ENCODE measurements at regions not wholly inside any gene's neighbourhood (a gene's known extent, or its start where the extent isn't known, plus 50 kb on each side); places are given as distances from the start of the nearest gene placed in this dataset.
"Not testable (repeated sequence)": the region's sequence is repeated elsewhere in the genome, so short reads cannot be mapped to it uniquely, and the experiment has no call there.

- intact Hi-C loops (cut with micrococcal nuclease): no loop called here
- CTCF ChIA-PET: interaction anchor here (0.7 to 0.9 kb wide), 2 partner anchors 284 to 722 kb away, joined by 3 to 4 read pairs; no protein-coding TSS in a partner anchor
- Mint-ChIP-seq H3K27ac (ENCODE audit: low read depth, unreplicated experiment) (no peak overlapping the region), H3K4me1 (ENCODE audit: insufficient read depth, unreplicated experiment) (no peaks in the 10 kb centered on the region), H3K4me3 (ENCODE audit: unreplicated experiment) (no peak overlapping the region), H3K36me3 (ENCODE audit: insufficient read depth, unreplicated experiment) (no peaks in the 10 kb centered on the region), H3K9me3 (ENCODE audit: unreplicated experiment) (no peaks in the 10 kb centered on the region), H3K27me3 (ENCODE audit: insufficient read depth, unreplicated experiment) (peaks cover 37% of the 10 kb centered on the region)
- no peak for TF ChIP-seq CTCF (IDR thresholded peaks at IDR 0.05; ENCODE audit: unreplicated experiment)
- no peak for DNase-seq (ENCODE audit: unreplicated experiment)
- BruUV-seq (replicated peaks): no TSS peak
- POLR2A ChIA-PET: no interaction called here
Observed at GRCh38 chr12:131389054-131390013, 321.6 kb upstream of the SFSWAP start.

- intact Hi-C loops (cut with micrococcal nuclease): no loop called here
- Mint-ChIP-seq H3K4me3 (ENCODE audit: unreplicated experiment) (no peak overlapping the region), H3K9me3 (ENCODE audit: unreplicated experiment) (no peaks in the 10 kb centered on the region), H3K27ac (ENCODE audit: low read depth, unreplicated experiment) (no peak overlapping the region), H3K36me3 (ENCODE audit: insufficient read depth, unreplicated experiment) (no peaks in the 10 kb centered on the region), H3K27me3 (ENCODE audit: insufficient read depth, unreplicated experiment) (peaks cover 24% of the 10 kb centered on the region), H3K4me1 (ENCODE audit: insufficient read depth, unreplicated experiment) (no peaks in the 10 kb centered on the region)
- TF ChIP-seq CTCF (IDR thresholded peaks at IDR 0.05; ENCODE audit: unreplicated experiment): no peak
- ChIA-PET CTCF (interaction anchor here (0.6 to 1.6 kb wide), 3 partner anchors 109 to 258 kb away, joined by 3 to 4 read pairs (median 3); no protein-coding TSS in a partner anchor), POLR2A (no interaction called here)
- DNase-seq (ENCODE audit: unreplicated experiment): peak; percentile 66
- no TSS peak for BruUV-seq (replicated peaks)
Observed at GRCh38 chr12:131390412-131391334, 320.2 kb upstream of the SFSWAP start.

GRCh38 chr12:131391399-131391798 is 319.5 kb upstream of the SFSWAP start:
- TF ChIP-seq CTCF (IDR thresholded peaks at IDR 0.05; ENCODE audit: unreplicated experiment): no peak
- CTCF ChIA-PET: interaction anchor here (1.6 kb wide), 1 partner anchor 259 kb away, joined by 4 read pairs; no protein-coding TSS in a partner anchor
- H3K36me3 Mint-ChIP-seq (ENCODE audit: insufficient read depth, unreplicated experiment): no peaks in the 10 kb centered on the region
- peaks cover 22% of the 10 kb centered on the region for H3K27me3 Mint-ChIP-seq (ENCODE audit: insufficient read depth, unreplicated experiment)
- intact Hi-C loops (cut with micrococcal nuclease): no loop called here
- H3K4me3 Mint-ChIP-seq (ENCODE audit: unreplicated experiment): no peak overlapping the region
- POLR2A ChIA-PET: no interaction called here
- no peak for DNase-seq (ENCODE audit: unreplicated experiment)
- BruUV-seq (replicated peaks): no TSS peak
- no peaks in the 10 kb centered on the region for H3K9me3 Mint-ChIP-seq (ENCODE audit: unreplicated experiment)
- no peaks in the 10 kb centered on the region for H3K4me1 Mint-ChIP-seq (ENCODE audit: insufficient read depth, unreplicated experiment)
- H3K27ac Mint-ChIP-seq (ENCODE audit: low read depth, unreplicated experiment): no peak overlapping the region

GRCh38 chr12:131394752-131395151 is 316.1 kb upstream of the SFSWAP start:
- BruUV-seq (replicated peaks); H3K27ac Mint-ChIP-seq (ENCODE audit: low read depth, unreplicated experiment); H3K4me1 Mint-ChIP-seq (ENCODE audit: insufficient read depth, unreplicated experiment); DNase-seq (ENCODE audit: unreplicated experiment); H3K4me3 Mint-ChIP-seq (ENCODE audit: unreplicated experiment); H3K36me3 Mint-ChIP-seq (ENCODE audit: insufficient read depth, unreplicated experiment); intact Hi-C loops (cut with micrococcal nuclease); POLR2A ChIA-PET: not testable (repeated sequence)
- CTCF ChIA-PET: interaction anchor here (0.5 kb wide), 1 partner anchor 246 kb away, joined by 4 read pairs; no protein-coding TSS in a partner anchor
- Mint-ChIP-seq H3K9me3 (ENCODE audit: unreplicated experiment) (peaks cover 13% of the 10 kb centered on the region), H3K27me3 (ENCODE audit: insufficient read depth, unreplicated experiment) (peaks cover 13% of the 10 kb centered on the region)

- H3K4me3 Mint-ChIP-seq (ENCODE audit: unreplicated experiment); H3K36me3 Mint-ChIP-seq (ENCODE audit: insufficient read depth, unreplicated experiment); intact Hi-C loops (cut with micrococcal nuclease); DNase-seq (ENCODE audit: unreplicated experiment); H3K27ac Mint-ChIP-seq (ENCODE audit: low read depth, unreplicated experiment); H3K4me1 Mint-ChIP-seq (ENCODE audit: insufficient read depth, unreplicated experiment); H3K27me3 Mint-ChIP-seq (ENCODE audit: insufficient read depth, unreplicated experiment); BruUV-seq (replicated peaks); POLR2A ChIA-PET: not testable (repeated sequence)
- peaks cover 13% of the 10 kb centered on the region for H3K9me3 Mint-ChIP-seq (ENCODE audit: unreplicated experiment)
- CTCF ChIA-PET: interaction anchor here (0.5 kb wide), 1 partner anchor 246 kb away, joined by 4 read pairs; no protein-coding TSS in a partner anchor
Observed at GRCh38 chr12:131395209-131395684, 315.6 kb upstream of the SFSWAP start.

Measured in MCF 10A (cell line).